GM23248 (cell line): ENCODE measurements at regions not wholly inside any gene's neighbourhood (a gene's known extent, or its start where the extent isn't known, plus 50 kb on each side); places are given as distances from the start of the nearest gene placed in this dataset.
A peak's percentile ranks its signal among the peaks of the same experiment; 100 is the strongest.

ENCODE experiments used
- DNase-seq: peaks from one replicate; pipeline ENCODE4 v3.0.0-alpha.2; 2015
- H2AFZ ChIP-seq: fragments of 200-600 bp; sonication (generic); 2 replicates; pipeline ENCODE4 v1.6.1; 2016; ENCODE audit warnings: antibody characterized with exemption
- H3F3A ChIP-seq: fragments of 200-600 bp; sonication (generic); 2 replicates; pipeline ENCODE4 v1.6.1; 2016; ENCODE audit warnings: mild to moderate bottlenecking, antibody characterized with exemption, mixed run types; ENCODE audit not compliant: insufficient read depth
- H3K27ac ChIP-seq: fragments of 200-600 bp; sonication (generic); 2 replicates; pipeline ENCODE4 v1.5.1; 2016; ENCODE audit warnings: mild to moderate bottlenecking
- H3K27me3 ChIP-seq: fragments of 200-600 bp; sonication (generic); replicated peaks from 2 replicates; pipeline ENCODE4 v1.6.1; 2016; ENCODE audit warnings: mild to moderate bottlenecking; ENCODE audit not compliant: insufficient read depth
- H3K36me3 ChIP-seq: fragments of 200-600 bp; sonication (generic); 2 replicates; pipeline ENCODE4 v1.6.1; 2016; ENCODE audit warnings: low read depth, mild to moderate bottlenecking
- H3K4me1 ChIP-seq: fragments of 200-600 bp; sonication (generic); 2 replicates; pipeline ENCODE4 v1.6.1; 2016; ENCODE audit warnings: mild to moderate bottlenecking; ENCODE audit not compliant: insufficient read depth
- H3K4me2 ChIP-seq: fragments of 200-600 bp; sonication (generic); one replicate; pipeline ENCODE4 v1.6.1; 2016; ENCODE audit warnings: mild to moderate bottlenecking; ENCODE audit not compliant: unreplicated experiment
- H3K4me3 ChIP-seq: fragments of 200-600 bp; sonication (generic); 2 replicates; pipeline ENCODE4 v1.5.1; 2016; ENCODE audit warnings: mild to moderate bottlenecking
- H3K79me2 ChIP-seq: fragments of 200-600 bp; sonication (generic); 2 replicates; pipeline ENCODE4 v1.6.1; 2016; ENCODE audit warnings: mild to moderate bottlenecking; ENCODE audit not compliant: insufficient read depth
- H3K9ac ChIP-seq: fragments of 200-600 bp; sonication (generic); 2 replicates; pipeline ENCODE4 v1.6.1; 2016; ENCODE audit warnings: mild to moderate bottlenecking
- H3K9me2 ChIP-seq: fragments of 200-600 bp; sonication (generic); 2 replicates; pipeline ENCODE4 v1.6.1; 2016; ENCODE audit warnings: mixed run types, mild to moderate bottlenecking, moderate library complexity; ENCODE audit not compliant: insufficient read depth
- H3K9me3 ChIP-seq: fragments of 200-600 bp; sonication (generic); one replicate; pipeline ENCODE4 v1.6.1; 2017; ENCODE audit warnings: low read depth
- H4K20me1 ChIP-seq: fragments of 200-600 bp; sonication (generic); 2 replicates; pipeline ENCODE4 v1.6.0; 2016; ENCODE audit not compliant: insufficient read depth
- EZH2 ChIP-seq: fragments of 200-600 bp; sonication (generic); IDR thresholded peaks from 2 replicates; pipeline ENCODE4 v1.6.1; 2018; ENCODE audit warnings: antibody characterized with exemption, mild to moderate bottlenecking; ENCODE audit not compliant: insufficient read depth, poor library complexity, severe bottlenecking
- EZH2phosphoT487 ChIP-seq: fragments of 200-600 bp; sonication (generic); IDR thresholded peaks from 2 replicates; pipeline ENCODE4 v1.6.1; 2018; ENCODE audit warnings: antibody characterized with exemption, moderate library complexity, mild to moderate bottlenecking, low read depth; ENCODE audit not compliant: insufficient read depth
- WGBS, 2 experiments: methylation state at CpG; one replicate each; pipeline ENCODE4 v1.1.6; 2015 to 2017; ENCODE audit warnings: low lambda C conversion rate in 2 of 2, low coverage in 1 of 2; ENCODE audit errors: missing lambda C conversion rate in 2 of 2; 5-methylcytosine and 5-hydroxymethylcytosine counted together
- in situ Hi-C: fragments of 300-500 bp; cut with MboI; formaldehyde crosslinking; loops from 2 replicates; pipeline ENCODE4 v1.15.0; 2020

DNA sequence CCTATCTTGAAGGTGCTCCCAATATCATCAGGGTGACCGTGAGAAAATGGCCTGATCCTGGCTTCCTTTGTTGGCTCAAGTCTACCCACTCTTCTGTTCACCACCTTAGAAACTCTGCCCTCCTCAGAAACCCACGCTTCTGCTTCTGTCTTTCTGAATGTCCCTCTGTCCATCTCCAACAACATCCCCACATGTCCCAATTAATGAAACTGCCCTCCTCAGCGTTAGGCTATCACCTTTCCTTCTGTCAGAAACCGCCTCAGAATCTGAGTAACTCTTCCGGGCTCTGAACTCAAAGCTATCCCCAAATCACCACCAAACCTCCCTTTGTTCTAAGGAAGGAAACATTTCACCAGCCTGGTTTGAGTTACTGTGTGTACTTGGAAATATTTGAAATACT is 315.8 kb upstream of the ZNF32 start:
- peaks cover 8% of the 10 kb centered on the region; the same call in 1 of the 2 replicates for H3F3A ChIP-seq
- H3K4me1 ChIP-seq, result peaks cover 9% of the 10 kb centered on the region; the same call in 1 of the 2 replicates
- no peak overlapping the region for H3K27ac ChIP-seq
- no peaks in the 10 kb centered on the region; the same call in 1 of the 2 replicates for H3K27me3 ChIP-seq
- H2AFZ ChIP-seq, result no peak overlapping the region
- H4K20me1 ChIP-seq, result no peaks in the 10 kb centered on the region
- in situ Hi-C loops, result no loop called here
- H3K79me2 ChIP-seq, result no peaks in the 10 kb centered on the region
- H3K9me2 ChIP-seq, result no peaks in the 10 kb centered on the region
- no peaks in the 10 kb centered on the region for H3K36me3 ChIP-seq
- no peaks in the 10 kb centered on the region for H3K9me3 ChIP-seq
- DNase-seq, result no peak
- H3K4me2 ChIP-seq, result no peak overlapping the region
- no peak overlapping the region for H3K9ac ChIP-seq
- TF ChIP-seq EZH2phosphoT487 (no peak), EZH2 (no peak)
- 98% methylated on average over 5 of the region's 5 CpGs for WGBS, 2 experiments
- no peak overlapping the region for H3K4me3 ChIP-seq

DNA sequence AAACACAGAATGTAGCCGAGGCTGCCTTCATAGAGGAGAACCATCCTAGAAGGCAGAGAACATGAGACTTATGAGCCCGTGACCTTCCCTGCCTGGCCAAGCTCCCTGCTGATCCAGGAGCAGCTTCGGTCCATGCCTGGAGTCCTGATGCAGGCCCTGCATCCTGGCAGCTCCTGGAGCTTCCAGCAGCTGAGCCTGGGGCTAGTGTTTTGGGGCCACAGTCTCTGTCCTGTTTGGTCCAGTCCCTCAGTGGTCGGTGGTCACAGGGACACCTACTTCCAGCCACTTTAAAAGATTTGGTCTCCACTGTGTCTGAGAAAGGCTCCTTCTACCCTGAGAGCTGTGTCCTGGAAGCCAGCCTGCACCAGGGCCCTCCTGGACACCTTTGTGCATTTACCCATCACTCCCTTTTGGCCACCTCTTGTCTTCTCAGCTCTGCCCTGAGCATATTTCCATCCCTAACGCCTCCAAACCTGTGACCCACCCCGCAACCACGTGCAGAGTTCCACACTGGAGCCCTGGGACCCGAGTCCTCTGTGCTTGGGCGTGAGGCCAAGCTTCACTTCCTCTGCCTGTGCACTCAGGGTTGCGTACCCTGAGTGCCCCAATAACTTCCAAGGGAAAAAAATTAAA is 315.2 kb upstream of the ZNF32 start:
- no peak overlapping the region for H3K9ac ChIP-seq
- H3K36me3 ChIP-seq, result no peaks in the 10 kb centered on the region
- H3F3A ChIP-seq, result peaks cover 8% of the 10 kb centered on the region; the same call in 1 of the 2 replicates
- TF ChIP-seq EZH2phosphoT487 (no peak), EZH2 (no peak)
- H3K4me2 ChIP-seq, result no peak overlapping the region
- H3K9me3 ChIP-seq, result no peaks in the 10 kb centered on the region
- no peaks in the 10 kb centered on the region for H3K79me2 ChIP-seq
- H3K27me3 ChIP-seq, result no peaks in the 10 kb centered on the region; the same call in 1 of the 2 replicates
- in situ Hi-C loops, result no loop called here
- H3K27ac ChIP-seq, result no peak overlapping the region
- no peaks in the 10 kb centered on the region for H3K9me2 ChIP-seq
- H2AFZ ChIP-seq, result no peak overlapping the region
- H3K4me3 ChIP-seq, result no peak overlapping the region
- H4K20me1 ChIP-seq, result no peaks in the 10 kb centered on the region
- no peak for DNase-seq
- WGBS, 2 experiments, result 88 to 89% methylated on average over 10 of the region's 10 CpGs
- peaks cover 9% of the 10 kb centered on the region; the same call in 1 of the 2 replicates for H3K4me1 ChIP-seq

DNA sequence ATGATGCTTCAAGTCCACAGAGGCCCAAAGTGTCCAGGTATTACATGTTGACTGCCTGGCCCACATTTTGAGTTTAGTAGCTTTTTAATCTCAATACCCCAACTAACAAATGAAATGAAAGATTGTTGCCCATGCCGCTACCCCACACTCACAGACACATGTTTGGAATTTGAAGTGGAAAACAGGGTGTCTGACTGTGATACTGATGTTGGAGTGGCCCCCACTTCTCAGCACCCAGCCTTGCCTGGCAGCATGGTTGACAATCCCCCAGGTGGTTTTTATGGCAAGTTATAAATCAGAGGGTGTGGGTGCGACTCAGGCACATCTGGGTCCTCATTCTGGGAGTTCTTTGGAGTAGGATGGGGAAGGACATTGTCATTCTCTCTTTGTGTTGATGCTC is 314.7 kb upstream of the ZNF32 start:
- Histone ChIP-seq H3K27ac (no peak overlapping the region), H3K4me2 (no peak overlapping the region), H3K79me2 (no peaks in the 10 kb centered on the region), H3K36me3 (no peaks in the 10 kb centered on the region), H4K20me1 (no peaks in the 10 kb centered on the region), H3K4me1 (peaks cover 9% of the 10 kb centered on the region; the same call in 1 of the 2 replicates), H3K9ac (no peak overlapping the region), H3F3A (peaks cover 8% of the 10 kb centered on the region; the same call in 1 of the 2 replicates), H2AFZ (no peak overlapping the region), H3K27me3 (no peaks in the 10 kb centered on the region; the same call in 1 of the 2 replicates), H3K9me3 (no peaks in the 10 kb centered on the region), H3K4me3 (no peak overlapping the region), H3K9me2 (no peaks in the 10 kb centered on the region)
- no peak for DNase-seq
- WGBS, 2 experiments, result 94 to 96% methylated on average over 2 of the region's 2 CpGs
- in situ Hi-C loops, result no loop called here
- TF ChIP-seq EZH2 (no peak), EZH2phosphoT487 (no peak)

DNA sequence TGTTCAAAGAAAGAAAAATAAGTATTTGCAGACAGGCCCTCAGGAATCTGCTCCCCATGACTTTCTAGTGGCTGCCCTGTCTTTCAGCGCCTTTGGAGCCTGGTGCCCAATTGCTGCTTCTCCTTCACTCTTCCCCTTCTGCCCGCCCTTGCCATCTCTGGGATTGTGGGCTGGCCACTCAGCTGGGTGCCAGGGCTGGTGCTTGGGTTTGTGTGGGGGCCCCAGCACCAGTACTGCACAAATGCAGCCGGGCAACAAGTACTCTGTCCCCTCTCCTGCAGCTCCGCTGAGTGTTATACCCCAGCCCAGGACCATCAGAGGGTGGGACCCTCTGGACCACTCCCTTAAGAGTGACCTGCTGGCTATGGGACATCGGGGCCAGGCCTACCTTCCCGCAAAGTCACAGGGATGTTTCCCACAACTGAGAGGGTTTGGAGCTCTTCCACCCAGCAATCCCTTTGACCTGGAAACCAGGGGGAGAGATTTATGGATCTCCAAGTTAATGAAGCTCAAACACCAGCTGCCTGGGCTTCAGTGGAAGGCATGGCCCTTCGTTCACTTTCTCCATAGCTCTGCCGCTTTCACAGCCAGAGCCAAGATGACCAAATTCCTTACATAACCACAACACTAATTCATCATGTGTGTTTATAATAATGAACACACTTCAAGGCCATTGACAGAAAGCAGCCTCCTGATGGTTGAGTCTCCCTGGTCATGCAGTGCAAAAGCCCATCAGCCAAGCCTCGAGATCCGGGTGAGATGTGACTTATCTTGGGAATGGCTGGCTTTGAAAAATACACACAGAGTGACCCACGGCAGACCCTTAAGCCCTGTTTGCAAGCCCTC is 313.9 kb upstream of the ZNF32 start:
- no peak overlapping the region for H3K4me2 ChIP-seq
- peaks cover 8% of the 10 kb centered on the region; the same call in 1 of the 2 replicates for H3F3A ChIP-seq
- H3K4me3 ChIP-seq, result no peak overlapping the region
- H3K79me2 ChIP-seq, result no peaks in the 10 kb centered on the region
- in situ Hi-C loops, result no loop called here
- TF ChIP-seq EZH2phosphoT487 (no peak), EZH2 (no peak)
- H3K9ac ChIP-seq, result no peak overlapping the region
- H2AFZ ChIP-seq, result no peak overlapping the region
- no peaks in the 10 kb centered on the region for H3K9me2 ChIP-seq
- H3K36me3 ChIP-seq, result no peaks in the 10 kb centered on the region
- H3K4me1 ChIP-seq, result peaks cover 9% of the 10 kb centered on the region; the same call in 1 of the 2 replicates
- 74 to 75% methylated on average over 11 of the region's 11 CpGs for WGBS, 2 experiments
- no peaks in the 10 kb centered on the region for H3K27me3 ChIP-seq
- peak; percentile 25 for DNase-seq
- H4K20me1 ChIP-seq, result no peaks in the 10 kb centered on the region
- H3K27ac ChIP-seq, result no peak overlapping the region
- H3K9me3 ChIP-seq, result no peaks in the 10 kb centered on the region
